ENCODE measurements at regions not wholly inside any gene's neighbourhood (a gene's known extent, or its start where the extent isn't known, plus 50 kb on each side); places are given as distances from the start of the nearest gene placed in this dataset.

DNA sequence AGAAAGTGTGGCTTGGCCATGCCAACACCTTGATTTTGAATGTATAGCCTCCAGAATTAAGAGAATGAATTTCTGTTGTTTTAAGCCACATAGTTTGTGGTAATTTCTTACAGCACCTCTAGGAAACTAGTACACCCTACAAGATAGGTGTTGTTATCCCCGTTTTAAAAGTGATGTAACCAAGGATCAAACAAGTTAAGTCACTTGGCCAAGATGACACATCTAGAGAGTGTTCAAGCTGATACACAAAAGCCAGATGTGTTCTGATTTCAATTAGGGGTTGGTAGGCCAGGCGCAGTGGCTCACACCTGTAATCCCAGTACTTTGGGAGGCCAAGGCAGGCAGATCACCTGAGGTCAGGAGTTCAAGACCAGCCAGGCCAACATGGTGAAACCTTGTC lies 396.5 kb upstream of the SOX9 start:
- TF ChIP-seq POLR2A (IDR thresholded peaks at IDR 0.05; ENCODE audit: low read depth, low read length), result no peak
- no peak for TF ChIP-seq POLR2AphosphoS5 (IDR thresholded peaks at IDR 0.05; ENCODE audit: low read depth, low read length)
